K562 (cell line): ENCODE measurements at regions not wholly inside any gene's neighbourhood (a gene's known extent, or its start where the extent isn't known, plus 50 kb on each side); places are given as distances from the start of the nearest gene placed in this dataset.

Experiments used
- BCOR ChIP-seq: fragments of 450-650 bp; IDR thresholded peaks from 2 replicates; pipeline ENCODE4 v1.6.1; 2016
- CREBBP ChIP-seq: IDR thresholded peaks from one replicate; pipeline ENCODE4 v1.6.1; 2012; ENCODE audit warnings: low read depth, mild to moderate bottlenecking, control low read depth, inconsistent platforms, low read length
- ESRRA ChIP-seq: fragments of 450-650 bp; IDR thresholded peaks from 2 replicates; pipeline ENCODE4 v1.6.1; 2014; ENCODE audit warnings: low read depth, mild to moderate bottlenecking, moderate library complexity, borderline replicate concordance
- HDGF ChIP-seq: fragments of 450-650 bp; IDR thresholded peaks from 2 replicates; pipeline ENCODE4 v1.6.1; 2016
- NCOA6 ChIP-seq: fragments of 450-650 bp; IDR thresholded peaks from 2 replicates; pipeline ENCODE4 v1.6.1; 2017; ENCODE audit warnings: mild to moderate bottlenecking
- POLR2G ChIP-seq: fragments of 200-400 bp; formaldehyde crosslinking; IDR thresholded peaks from 2 replicates; pipeline ENCODE4 v1.6.1; 2017; ENCODE audit warnings: low read depth, mild to moderate bottlenecking, antibody characterized with exemption, low read length, moderate library complexity
- SP2 ChIP-seq: IDR thresholded peaks from 2 replicates; pipeline ENCODE4 v1.6.1; 2011; ENCODE audit warnings: mild to moderate bottlenecking, low read depth, low read length, moderate library complexity; ENCODE audit not compliant: poor library complexity, severe bottlenecking; ENCODE audit errors: extremely low read depth
- SREBF2 ChIP-seq: sonication (generic); formaldehyde crosslinking; IDR thresholded peaks from 2 replicates; pipeline ENCODE4 v1.4.0; 2020; ENCODE audit warnings: mild to moderate bottlenecking, missing genetic modification reagents
- TSC22D4 ChIP-seq: fragments of 450-650 bp; IDR thresholded peaks from 2 replicates; pipeline ENCODE4 v1.6.1; 2016; ENCODE audit warnings: missing genetic modification characterization, missing biosample characterization, control low read depth
- ZNF184 ChIP-seq: sonication (generic); formaldehyde crosslinking; IDR thresholded peaks from 2 replicates; pipeline ENCODE4 v1.5.0; 2020; ENCODE audit warnings: missing genetic modification reagents
- ZNF717 ChIP-seq: fragments of 250-450 bp; sonication (Bioruptor Pico); IDR thresholded peaks from 2 replicates; pipeline ENCODE4 v1.5.0; 2021
- TF ChIP-seq, protein P1 (sequence below), 2 experiments: fragments of 450-650 bp; IDR thresholded peaks; 2 replicates each; pipeline ENCODE4 v1.6.1; 2016
- TF ChIP-seq, protein P2 (sequence below): sonication (generic); formaldehyde crosslinking; IDR thresholded peaks from 2 replicates; pipeline ENCODE4 v1.8.0; 2023; ENCODE audit warnings: mild to moderate bottlenecking, missing genetic modification reagents
- TF ChIP-seq, protein P3 (sequence below), 2 experiments: fragments of 450-650 bp in 1 of 2; sonication (generic) in 1 of 2; formaldehyde crosslinking in 1 of 2; IDR thresholded peaks; 2 replicates each; pipeline versions ENCODE4 v1.7.1 to v1.9.0; 2016 to 2022; ENCODE audit warnings: inconsistent platforms in 1 of 2, mild to moderate bottlenecking in 1 of 2, missing genetic modification reagents in 1 of 2

DNA sequence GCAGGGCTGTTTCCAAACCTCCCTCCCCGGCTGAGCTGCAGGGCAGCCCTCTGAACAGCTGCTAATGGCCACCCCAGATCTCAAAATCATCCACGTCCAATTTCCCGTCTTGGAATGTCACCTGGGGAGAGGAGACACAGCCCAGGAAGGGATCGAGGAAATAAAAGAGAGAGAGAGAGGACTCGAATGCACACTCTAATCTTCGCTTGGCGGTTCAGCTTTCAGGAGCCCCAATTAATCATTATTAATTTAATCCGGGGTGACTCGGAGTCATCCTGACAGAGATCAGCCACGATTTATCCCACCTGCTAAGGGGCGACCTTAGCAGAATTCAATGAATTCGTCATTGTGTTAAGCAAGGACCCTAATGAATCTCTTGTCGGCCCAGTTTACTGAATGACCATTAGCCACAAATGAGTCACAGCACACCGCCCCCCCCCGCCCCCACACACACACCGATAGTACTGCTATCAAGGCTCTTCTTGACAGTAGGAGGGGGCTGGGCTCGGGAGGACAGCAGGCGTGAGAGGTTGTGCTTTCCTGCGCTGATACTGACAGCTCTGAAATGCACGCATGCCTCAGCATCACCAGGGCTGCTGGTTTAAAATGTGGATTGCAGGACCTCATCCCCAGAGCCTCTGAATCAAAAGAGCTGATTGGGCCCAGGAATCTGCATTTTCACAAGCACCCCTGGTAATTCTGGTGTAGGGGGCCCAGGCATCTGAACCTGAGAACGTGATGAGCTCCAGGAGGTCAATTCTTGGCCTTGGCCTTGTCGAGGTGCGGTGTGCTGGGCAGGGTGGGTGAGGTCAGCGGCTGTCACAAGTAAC is 190.0 kb upstream of the CIBAR2 start (continued):
- TF ChIP-seq ZNF184 (CRISPR knock-in tag) (no peak), TSC22D4 (tag) (no peak), POLR2G (no peak), CREBBP (no peak), ZNF717 (CRISPR knock-in tag) (no peak), SREBF2 (CRISPR knock-in tag) (no peak), ESRRA (peak; percentile 71; the same call in 1 of the 2 replicates), NCOA6 (no peak), HDGF (no peak), BCOR (peak; percentile 80), SP2 (no peak)
- TF ChIP-seq, protein P1, sequence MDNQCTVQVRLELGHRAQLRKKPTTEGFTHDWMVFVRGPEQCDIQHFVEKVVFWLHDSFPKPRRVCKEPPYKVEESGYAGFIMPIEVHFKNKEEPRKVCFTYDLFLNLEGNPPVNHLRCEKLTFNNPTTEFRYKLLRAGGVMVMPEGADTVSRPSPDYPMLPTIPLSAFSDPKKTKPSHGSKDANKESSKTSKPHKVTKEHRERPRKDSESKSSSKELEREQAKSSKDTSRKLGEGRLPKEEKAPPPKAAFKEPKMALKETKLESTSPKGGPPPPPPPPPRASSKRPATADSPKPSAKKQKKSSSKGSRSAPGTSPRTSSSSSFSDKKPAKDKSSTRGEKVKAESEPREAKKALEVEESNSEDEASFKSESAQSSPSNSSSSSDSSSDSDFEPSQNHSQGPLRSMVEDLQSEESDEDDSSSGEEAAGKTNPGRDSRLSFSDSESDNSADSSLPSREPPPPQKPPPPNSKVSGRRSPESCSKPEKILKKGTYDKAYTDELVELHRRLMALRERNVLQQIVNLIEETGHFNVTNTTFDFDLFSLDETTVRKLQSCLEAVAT (IDR thresholded peaks at IDR 0.05): no peak
- TF ChIP-seq, protein P2, sequence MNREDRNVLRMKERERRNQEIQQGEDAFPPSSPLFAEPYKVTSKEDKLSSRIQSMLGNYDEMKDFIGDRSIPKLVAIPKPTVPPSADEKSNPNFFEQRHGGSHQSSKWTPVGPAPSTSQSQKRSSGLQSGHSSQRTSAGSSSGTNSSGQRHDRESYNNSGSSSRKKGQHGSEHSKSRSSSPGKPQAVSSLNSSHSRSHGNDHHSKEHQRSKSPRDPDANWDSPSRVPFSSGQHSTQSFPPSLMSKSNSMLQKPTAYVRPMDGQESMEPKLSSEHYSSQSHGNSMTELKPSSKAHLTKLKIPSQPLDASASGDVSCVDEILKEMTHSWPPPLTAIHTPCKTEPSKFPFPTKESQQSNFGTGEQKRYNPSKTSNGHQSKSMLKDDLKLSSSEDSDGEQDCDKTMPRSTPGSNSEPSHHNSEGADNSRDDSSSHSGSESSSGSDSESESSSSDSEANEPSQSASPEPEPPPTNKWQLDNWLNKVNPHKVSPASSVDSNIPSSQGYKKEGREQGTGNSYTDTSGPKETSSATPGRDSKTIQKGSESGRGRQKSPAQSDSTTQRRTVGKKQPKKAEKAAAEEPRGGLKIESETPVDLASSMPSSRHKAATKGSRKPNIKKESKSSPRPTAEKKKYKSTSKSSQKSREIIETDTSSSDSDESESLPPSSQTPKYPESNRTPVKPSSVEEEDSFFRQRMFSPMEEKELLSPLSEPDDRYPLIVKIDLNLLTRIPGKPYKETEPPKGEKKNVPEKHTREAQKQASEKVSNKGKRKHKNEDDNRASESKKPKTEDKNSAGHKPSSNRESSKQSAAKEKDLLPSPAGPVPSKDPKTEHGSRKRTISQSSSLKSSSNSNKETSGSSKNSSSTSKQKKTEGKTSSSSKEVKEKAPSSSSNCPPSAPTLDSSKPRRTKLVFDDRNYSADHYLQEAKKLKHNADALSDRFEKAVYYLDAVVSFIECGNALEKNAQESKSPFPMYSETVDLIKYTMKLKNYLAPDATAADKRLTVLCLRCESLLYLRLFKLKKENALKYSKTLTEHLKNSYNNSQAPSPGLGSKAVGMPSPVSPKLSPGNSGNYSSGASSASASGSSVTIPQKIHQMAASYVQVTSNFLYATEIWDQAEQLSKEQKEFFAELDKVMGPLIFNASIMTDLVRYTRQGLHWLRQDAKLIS (CRISPR knock-in tag): peak; percentile 51; the same call in 1 of the 2 replicates
- TF ChIP-seq, protein P3, sequence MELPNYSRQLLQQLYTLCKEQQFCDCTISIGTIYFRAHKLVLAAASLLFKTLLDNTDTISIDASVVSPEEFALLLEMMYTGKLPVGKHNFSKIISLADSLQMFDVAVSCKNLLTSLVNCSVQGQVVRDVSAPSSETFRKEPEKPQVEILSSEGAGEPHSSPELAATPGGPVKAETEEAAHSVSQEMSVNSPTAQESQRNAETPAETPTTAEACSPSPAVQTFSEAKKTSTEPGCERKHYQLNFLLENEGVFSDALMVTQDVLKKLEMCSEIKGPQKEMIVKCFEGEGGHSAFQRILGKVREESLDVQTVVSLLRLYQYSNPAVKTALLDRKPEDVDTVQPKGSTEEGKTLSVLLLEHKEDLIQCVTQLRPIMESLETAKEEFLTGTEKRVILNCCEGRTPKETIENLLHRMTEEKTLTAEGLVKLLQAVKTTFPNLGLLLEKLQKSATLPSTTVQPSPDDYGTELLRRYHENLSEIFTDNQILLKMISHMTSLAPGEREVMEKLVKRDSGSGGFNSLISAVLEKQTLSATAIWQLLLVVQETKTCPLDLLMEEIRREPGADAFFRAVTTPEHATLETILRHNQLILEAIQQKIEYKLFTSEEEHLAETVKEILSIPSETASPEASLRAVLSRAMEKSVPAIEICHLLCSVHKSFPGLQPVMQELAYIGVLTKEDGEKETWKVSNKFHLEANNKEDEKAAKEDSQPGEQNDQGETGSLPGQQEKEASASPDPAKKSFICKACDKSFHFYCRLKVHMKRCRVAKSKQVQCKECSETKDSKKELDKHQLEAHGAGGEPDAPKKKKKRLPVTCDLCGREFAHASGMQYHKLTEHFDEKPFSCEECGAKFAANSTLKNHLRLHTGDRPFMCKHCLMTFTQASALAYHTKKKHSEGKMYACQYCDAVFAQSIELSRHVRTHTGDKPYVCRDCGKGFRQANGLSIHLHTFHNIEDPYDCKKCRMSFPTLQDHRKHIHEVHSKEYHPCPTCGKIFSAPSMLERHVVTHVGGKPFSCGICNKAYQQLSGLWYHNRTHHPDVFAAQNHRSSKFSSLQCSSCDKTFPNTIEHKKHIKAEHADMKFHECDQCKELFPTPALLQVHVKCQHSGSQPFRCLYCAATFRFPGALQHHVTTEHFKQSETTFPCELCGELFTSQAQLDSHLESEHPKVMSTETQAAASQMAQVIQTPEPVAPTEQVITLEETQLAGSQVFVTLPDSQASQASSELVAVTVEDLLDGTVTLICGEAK (IDR thresholded peaks at IDR 0.05): no peak
- TF ChIP-seq, protein P3 (CRISPR knock-in tag; IDR thresholded peaks at IDR 0.05): no peak
